ENCODE measurements at regions not wholly inside any gene's neighbourhood (a gene's known extent, or its start where the extent isn't known, plus 50 kb on each side); places are given as distances from the start of the nearest gene placed in this dataset.

GRCh38 chr7:152986376-152986775, 226.8 kb downstream of the ACTR3B start:
- Histone ChIP-seq H3K9me3 (no peaks in the 10 kb centered on the region), H3K4me3 (no peak overlapping the region), H3K27ac (no peak overlapping the region), H3K4me1 (no peaks in the 10 kb centered on the region), H3K36me3 (no peaks in the 10 kb centered on the region), H3K27me3 (no peaks in the 10 kb centered on the region)
- TF ChIP-seq, protein P1, sequence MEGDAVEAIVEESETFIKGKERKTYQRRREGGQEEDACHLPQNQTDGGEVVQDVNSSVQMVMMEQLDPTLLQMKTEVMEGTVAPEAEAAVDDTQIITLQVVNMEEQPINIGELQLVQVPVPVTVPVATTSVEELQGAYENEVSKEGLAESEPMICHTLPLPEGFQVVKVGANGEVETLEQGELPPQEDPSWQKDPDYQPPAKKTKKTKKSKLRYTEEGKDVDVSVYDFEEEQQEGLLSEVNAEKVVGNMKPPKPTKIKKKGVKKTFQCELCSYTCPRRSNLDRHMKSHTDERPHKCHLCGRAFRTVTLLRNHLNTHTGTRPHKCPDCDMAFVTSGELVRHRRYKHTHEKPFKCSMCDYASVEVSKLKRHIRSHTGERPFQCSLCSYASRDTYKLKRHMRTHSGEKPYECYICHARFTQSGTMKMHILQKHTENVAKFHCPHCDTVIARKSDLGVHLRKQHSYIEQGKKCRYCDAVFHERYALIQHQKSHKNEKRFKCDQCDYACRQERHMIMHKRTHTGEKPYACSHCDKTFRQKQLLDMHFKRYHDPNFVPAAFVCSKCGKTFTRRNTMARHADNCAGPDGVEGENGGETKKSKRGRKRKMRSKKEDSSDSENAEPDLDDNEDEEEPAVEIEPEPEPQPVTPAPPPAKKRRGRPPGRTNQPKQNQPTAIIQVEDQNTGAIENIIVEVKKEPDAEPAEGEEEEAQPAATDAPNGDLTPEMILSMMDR (IDR thresholded peaks at IDR 0.05), result no peak
- no peak for TF ChIP-seq POLR2A (IDR thresholded peaks at IDR 0.05)
- intact Hi-C loops (cut with DNase I; ENCODE audit: low total_unique reads), result no loop called here
- DNase-seq, result no peak

- Histone ChIP-seq H3K4me3 (no peak overlapping the region), H3K27me3 (no peaks in the 10 kb centered on the region), H3K9me3 (no peaks in the 10 kb centered on the region), H3K4me1 (no peaks in the 10 kb centered on the region), H3K27ac (no peak overlapping the region), H3K36me3 (no peaks in the 10 kb centered on the region)
- intact Hi-C loops (cut with DNase I; ENCODE audit: low total_unique reads), result no loop called here
- no peak for TF ChIP-seq POLR2A (IDR thresholded peaks at IDR 0.05)
- TF ChIP-seq, protein P1 (IDR thresholded peaks at IDR 0.05), result no peak
- DNase-seq, result no peak
Observed at GRCh38 chr7:152987656-152988055, 228.1 kb downstream of the ACTR3B start.

DNA sequence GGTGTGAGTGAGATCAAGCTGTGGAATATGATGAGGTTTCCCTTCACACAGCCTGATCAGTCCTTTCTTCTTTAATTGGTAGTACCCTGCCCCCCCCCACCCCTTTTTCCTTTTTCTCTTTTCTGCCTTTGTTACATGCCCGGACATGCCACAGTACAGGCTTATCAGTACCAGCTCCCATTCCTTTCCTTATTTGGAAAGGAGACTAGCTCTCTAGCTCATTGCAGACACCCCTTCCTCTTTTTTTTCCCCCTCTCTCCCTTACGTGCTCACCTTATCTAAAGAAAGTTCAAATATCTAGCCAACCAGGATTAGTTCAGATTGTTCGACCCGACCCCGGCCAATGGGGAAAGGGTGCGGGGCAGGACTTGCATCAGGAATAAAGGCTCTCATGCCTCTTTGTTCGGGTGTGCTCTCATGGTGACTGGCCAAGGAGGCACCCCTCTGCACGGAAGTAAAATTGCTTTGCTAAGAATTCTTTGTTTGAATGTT, 230.4 kb downstream of the ACTR3B start:
- intact Hi-C loops (cut with DNase I; ENCODE audit: low total_unique reads), result no loop called here
- no peak for DNase-seq

DNA sequence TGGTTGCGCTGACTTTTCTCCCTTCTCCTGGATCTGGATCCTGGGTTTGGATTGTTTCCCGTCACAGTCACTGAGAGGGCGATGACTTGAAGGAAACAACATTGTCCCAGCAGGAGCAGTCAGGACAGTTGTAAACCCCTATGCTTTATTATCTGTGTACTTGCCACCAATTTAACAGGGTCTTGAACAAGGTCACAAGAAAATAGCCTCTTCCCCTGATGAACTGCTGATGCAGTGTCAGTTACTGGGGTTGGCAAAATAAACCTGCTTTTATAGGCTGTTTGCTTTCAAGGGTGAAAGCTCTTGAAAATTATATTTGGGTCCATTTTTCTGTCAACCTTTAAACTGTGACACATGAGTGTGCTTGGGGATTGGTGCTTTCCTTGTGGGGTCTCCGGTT, 238.9 kb downstream of the ACTR3B start:
- H3K36me3 ChIP-seq, result no peaks in the 10 kb centered on the region
- no peak for TF ChIP-seq POLR2A (IDR thresholded peaks at IDR 0.05)
- TF ChIP-seq, protein P1 (IDR thresholded peaks at IDR 0.05), result no peak
- H3K27me3 ChIP-seq, result no peaks in the 10 kb centered on the region
- intact Hi-C loops (cut with DNase I; ENCODE audit: low total_unique reads), result no loop called here
- no peaks in the 10 kb centered on the region for H3K9me3 ChIP-seq
- no peak for DNase-seq
- no peaks in the 10 kb centered on the region for H3K4me1 ChIP-seq
- no peak overlapping the region for H3K4me3 ChIP-seq
- H3K27ac ChIP-seq, result no peak overlapping the region

More for the DNA sequence above, 230.4 kb downstream of the ACTR3B start:
- H3K9me3 ChIP-seq, result no peaks in the 10 kb centered on the region
- no peak for TF ChIP-seq POLR2A (IDR thresholded peaks at IDR 0.05)
- TF ChIP-seq, protein P1 (IDR thresholded peaks at IDR 0.05), result no peak
- no peaks in the 10 kb centered on the region for H3K36me3 ChIP-seq
- no peak overlapping the region for H3K4me3 ChIP-seq
- no peaks in the 10 kb centered on the region for H3K27me3 ChIP-seq
- no peaks in the 10 kb centered on the region for H3K4me1 ChIP-seq
- no peak overlapping the region for H3K27ac ChIP-seq

DNA sequence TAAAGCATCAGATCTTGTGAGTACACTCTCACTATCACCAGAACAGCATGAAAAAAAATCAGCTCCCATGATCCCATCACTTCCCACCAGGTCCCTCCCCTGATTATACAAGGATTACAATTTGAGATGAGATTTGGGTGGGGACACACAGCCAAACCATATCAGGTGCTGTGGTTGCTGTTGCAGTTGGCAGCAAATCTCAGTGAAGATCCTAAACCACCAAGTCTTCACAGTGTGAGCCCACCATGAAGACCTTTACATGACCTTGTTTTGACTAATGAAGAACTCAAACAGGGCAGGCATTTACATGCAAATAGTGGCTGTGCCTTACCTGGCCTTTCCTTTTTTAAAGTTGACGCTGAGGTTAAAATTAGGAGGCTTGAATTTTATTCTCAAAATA, 242.6 kb downstream of the ACTR3B start:
- no peak for TF ChIP-seq POLR2A (IDR thresholded peaks at IDR 0.05)
- TF ChIP-seq, protein P1 (IDR thresholded peaks at IDR 0.05), result no peak
- intact Hi-C loops (cut with DNase I; ENCODE audit: low total_unique reads), result no loop called here
- H3K27me3 ChIP-seq, result no peaks in the 10 kb centered on the region
- no peak overlapping the region for H3K4me3 ChIP-seq
- H3K36me3 ChIP-seq, result no peaks in the 10 kb centered on the region
- no peaks in the 10 kb centered on the region for H3K9me3 ChIP-seq
- no peaks in the 10 kb centered on the region for H3K4me1 ChIP-seq
- no peak for DNase-seq
- H3K27ac ChIP-seq, result no peak overlapping the region
